ENCODE measurements at regions not wholly inside any gene's neighbourhood (a gene's known extent, or its start where the extent isn't known, plus 50 kb on each side); places are given as distances from the start of the nearest gene placed in this dataset.

DNA sequence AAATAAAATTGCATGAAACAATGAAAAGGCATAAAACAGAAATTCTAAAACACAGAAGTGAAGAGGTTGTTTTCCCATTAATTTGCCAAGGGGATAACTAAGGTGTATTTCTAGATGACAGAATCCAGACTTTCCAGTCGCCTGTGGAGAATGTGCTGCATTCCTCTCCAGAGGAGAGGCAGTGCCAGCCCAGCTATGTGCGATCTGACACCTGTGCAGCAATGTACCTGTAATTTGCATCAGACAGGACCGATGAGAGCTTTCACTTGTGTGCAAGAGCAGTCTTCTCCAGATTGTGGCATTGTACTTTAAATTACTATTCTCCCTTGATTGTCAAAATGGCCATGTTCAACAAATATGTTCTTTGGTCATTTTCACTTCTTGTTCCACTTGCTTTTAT is 1037.9 kb downstream of the EFNB2 start:
- Histone ChIP-seq H3K4me3 (no peak overlapping the region), H3K4me1 (no peaks in the 10 kb centered on the region), H3K27ac (no peak overlapping the region), H3K27me3 (no peaks in the 10 kb centered on the region), H3K36me3 (no peaks in the 10 kb centered on the region), H3K9me3 (no peaks in the 10 kb centered on the region)
- no peak for TF ChIP-seq POLR2AphosphoS5 (IDR thresholded peaks at IDR 0.05)
- TF ChIP-seq EP300 (IDR thresholded peaks at IDR 0.05) = no peak
- TF ChIP-seq, protein P1, sequence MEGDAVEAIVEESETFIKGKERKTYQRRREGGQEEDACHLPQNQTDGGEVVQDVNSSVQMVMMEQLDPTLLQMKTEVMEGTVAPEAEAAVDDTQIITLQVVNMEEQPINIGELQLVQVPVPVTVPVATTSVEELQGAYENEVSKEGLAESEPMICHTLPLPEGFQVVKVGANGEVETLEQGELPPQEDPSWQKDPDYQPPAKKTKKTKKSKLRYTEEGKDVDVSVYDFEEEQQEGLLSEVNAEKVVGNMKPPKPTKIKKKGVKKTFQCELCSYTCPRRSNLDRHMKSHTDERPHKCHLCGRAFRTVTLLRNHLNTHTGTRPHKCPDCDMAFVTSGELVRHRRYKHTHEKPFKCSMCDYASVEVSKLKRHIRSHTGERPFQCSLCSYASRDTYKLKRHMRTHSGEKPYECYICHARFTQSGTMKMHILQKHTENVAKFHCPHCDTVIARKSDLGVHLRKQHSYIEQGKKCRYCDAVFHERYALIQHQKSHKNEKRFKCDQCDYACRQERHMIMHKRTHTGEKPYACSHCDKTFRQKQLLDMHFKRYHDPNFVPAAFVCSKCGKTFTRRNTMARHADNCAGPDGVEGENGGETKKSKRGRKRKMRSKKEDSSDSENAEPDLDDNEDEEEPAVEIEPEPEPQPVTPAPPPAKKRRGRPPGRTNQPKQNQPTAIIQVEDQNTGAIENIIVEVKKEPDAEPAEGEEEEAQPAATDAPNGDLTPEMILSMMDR (IDR thresholded peaks at IDR 0.05) = no peak
- 66 to 67% methylated on average over 3 of the region's 3 CpGs for WGBS, 2 donors
- DNase-seq = no peak
- intact Hi-C loops (cut with DNase I) = no loop called here

DNA sequence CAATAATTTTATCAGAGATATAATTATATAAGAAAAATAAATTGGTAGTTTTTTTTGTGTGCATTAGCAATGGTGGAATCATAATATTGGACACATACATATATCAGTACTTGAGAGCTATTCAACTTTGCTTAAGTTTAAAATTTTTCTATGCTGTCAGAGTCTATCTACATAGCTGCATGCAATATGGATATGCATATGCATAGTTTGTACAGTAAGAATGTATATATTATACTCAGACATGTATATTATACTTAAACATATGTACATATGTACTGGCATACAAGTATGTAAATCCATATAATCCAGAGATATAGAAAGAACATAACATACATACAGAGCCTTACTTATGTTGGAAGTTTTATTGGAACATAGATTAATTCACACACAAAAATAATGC is 1043.2 kb downstream of the EFNB2 start:
- Histone ChIP-seq H3K4me3 (no peak overlapping the region), H3K4me1 (no peaks in the 10 kb centered on the region), H3K27ac (no peak overlapping the region), H3K9me3 (no peaks in the 10 kb centered on the region), H3K36me3 (no peaks in the 10 kb centered on the region), H3K27me3 (no peaks in the 10 kb centered on the region)
- TF ChIP-seq POLR2A (IDR thresholded peaks at IDR 0.05) (no peak), POLR2AphosphoS5 (IDR thresholded peaks at IDR 0.05) (no peak), EP300 (IDR thresholded peaks at IDR 0.05) (no peak)
- TF ChIP-seq, protein P1 (IDR thresholded peaks at IDR 0.05) = no peak
- no peak for DNase-seq
- intact Hi-C loops (cut with DNase I) = no loop called here

DNA sequence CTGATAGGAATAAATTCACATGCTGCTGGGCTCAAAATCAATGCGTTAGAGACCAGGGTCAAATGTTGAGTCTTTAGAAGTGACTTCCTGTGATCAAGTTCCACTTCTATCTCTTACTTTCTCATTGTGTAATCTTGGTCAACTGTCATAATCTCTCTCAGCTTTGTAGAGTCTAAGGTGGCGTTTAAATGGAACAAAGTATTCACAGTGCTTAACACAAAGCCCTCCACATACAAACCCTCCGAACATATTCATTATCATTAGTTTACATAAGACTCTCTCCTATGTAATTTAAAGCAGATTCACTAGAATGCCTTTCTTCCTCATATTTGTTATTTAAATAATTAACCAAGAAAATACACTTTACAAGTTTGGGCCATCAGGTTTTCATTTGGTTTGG is 1044.1 kb downstream of the EFNB2 start:
- Histone ChIP-seq H3K9me3 (no peaks in the 10 kb centered on the region), H3K27me3 (no peaks in the 10 kb centered on the region), H3K4me3 (no peak overlapping the region), H3K4me1 (no peaks in the 10 kb centered on the region), H3K27ac (no peak overlapping the region), H3K36me3 (no peaks in the 10 kb centered on the region)
- no peak for DNase-seq
- intact Hi-C loops (cut with DNase I) = no loop called here
- TF ChIP-seq EP300 (IDR thresholded peaks at IDR 0.05) (no peak), POLR2A (IDR thresholded peaks at IDR 0.05) (no peak), POLR2AphosphoS5 (IDR thresholded peaks at IDR 0.05) (no peak)
- TF ChIP-seq, protein P1 (IDR thresholded peaks at IDR 0.05) = no peak
- WGBS, 2 donors = 72 to 89% methylated on average over 3 of the region's 3 CpGs

DNA sequence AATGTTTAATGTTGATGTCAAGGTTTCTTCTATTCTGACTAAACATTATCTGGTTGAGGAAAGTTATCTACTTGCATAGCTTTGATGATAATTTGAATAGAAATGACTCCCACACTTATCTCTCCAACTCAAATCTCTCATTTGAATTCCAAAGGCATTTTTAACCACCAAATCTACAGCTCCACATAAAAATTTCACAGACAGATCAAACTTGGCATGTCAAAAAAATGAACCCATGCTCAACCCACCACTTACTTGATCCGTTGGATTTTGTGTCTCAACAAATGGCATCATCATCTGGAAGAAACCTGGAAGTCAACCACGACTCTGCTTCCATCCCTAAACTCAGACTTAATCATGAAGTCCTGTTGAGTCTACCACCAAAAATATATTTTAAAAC is 1050.4 kb downstream of the EFNB2 start:
- DNase-seq = no peak
- H3K36me3 ChIP-seq = no peaks in the 10 kb centered on the region
- WGBS, 2 donors = 82 to 83% methylated on average over 2 of the region's 2 CpGs
- H3K4me3 ChIP-seq = no peak overlapping the region
- H3K27ac ChIP-seq = no peak overlapping the region
- no peaks in the 10 kb centered on the region for H3K9me3 ChIP-seq
- H3K27me3 ChIP-seq = no peaks in the 10 kb centered on the region
- H3K4me1 ChIP-seq = no peaks in the 10 kb centered on the region
- intact Hi-C loops (cut with DNase I) = no loop called here
- no peak for TF ChIP-seq EP300 (IDR thresholded peaks at IDR 0.05)
- TF ChIP-seq, protein P1 (IDR thresholded peaks at IDR 0.05) = no peak
- no peak for TF ChIP-seq POLR2A (IDR thresholded peaks at IDR 0.05)
- TF ChIP-seq POLR2AphosphoS5 (IDR thresholded peaks at IDR 0.05) = no peak

DNA sequence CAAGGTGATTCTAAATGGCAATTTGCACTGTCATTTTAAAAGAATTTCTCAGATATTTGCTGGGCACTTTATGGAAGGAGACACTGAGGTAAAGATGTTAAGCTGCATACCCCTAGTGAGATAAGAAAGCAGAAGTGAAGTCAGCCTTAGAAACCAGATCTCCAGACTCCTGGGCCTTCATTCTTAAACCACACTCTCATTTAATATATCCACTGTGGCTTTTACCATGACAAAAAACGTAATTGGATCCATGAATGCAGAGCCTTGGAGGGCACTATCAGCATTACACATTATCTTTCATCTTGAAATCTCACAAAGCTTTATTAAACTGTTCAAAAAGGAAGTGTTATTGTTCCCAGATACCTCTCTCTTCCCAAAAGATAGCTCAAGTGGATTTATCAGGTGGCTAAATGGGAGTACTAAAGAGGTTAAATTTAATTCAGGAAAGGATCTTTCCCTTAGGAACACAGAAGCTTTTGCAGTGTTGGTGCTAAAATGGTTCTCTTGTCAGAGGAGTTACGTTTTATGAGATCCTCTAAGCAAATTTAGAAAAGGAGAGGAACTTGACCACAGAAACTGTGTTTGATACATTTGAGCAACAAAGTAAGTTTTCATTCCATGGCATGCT is 1060.4 kb downstream of the EFNB2 start:
- H3K27me3 ChIP-seq = no peaks in the 10 kb centered on the region
- no peak for TF ChIP-seq EP300 (IDR thresholded peaks at IDR 0.05)
- TF ChIP-seq, protein P1 (IDR thresholded peaks at IDR 0.05) = no peak
- no peak for TF ChIP-seq POLR2AphosphoS5 (IDR thresholded peaks at IDR 0.05)
- TF ChIP-seq POLR2A (IDR thresholded peaks at IDR 0.05) = no peak
- H3K27ac ChIP-seq = no peak overlapping the region
- no peaks in the 10 kb centered on the region for H3K4me1 ChIP-seq
- WGBS, 2 donors = 64 to 72% methylated on average over 2 of the region's 2 CpGs
- no peak for DNase-seq
- no peaks in the 10 kb centered on the region for H3K36me3 ChIP-seq
- intact Hi-C loops (cut with DNase I) = no loop called here
- no peaks in the 10 kb centered on the region for H3K9me3 ChIP-seq
- no peak overlapping the region for H3K4me3 ChIP-seq
